ENCODE measurements at regions not wholly inside any gene's neighbourhood (a gene's known extent, or its start where the extent isn't known, plus 50 kb on each side); places are given as distances from the start of the nearest gene placed in this dataset.
"Not testable (repeated sequence)": the region's sequence is repeated elsewhere in the genome, so short reads cannot be mapped to it uniquely, and the experiment has no call there.

DNA sequence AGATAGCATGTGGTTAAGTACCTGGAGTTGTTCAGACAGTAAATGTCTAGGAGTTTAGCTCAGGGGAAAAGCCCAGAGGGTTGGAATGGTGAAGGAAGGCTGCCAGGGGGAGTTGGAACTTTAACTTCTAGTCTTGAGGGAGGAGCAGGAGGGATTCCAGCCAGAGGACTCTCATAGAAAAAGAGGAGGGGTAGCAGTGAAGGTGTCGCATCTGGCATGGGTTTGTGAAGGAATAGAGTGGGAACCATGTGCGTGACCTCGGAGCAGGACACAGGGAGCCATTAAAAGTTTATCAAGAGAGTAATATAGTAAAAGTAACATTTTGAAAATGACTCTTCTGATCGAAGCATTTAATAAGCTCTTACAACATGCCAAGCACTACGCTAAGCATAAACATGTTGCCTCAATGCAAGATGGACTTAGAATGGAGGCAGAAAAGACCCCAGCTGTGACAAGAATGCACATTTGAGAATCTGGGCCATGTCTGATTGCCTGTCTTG lies 632.4 kb upstream of the CAMK1G start:
- DNase-seq (ENCODE audit: low spot score), result no peak

DNA sequence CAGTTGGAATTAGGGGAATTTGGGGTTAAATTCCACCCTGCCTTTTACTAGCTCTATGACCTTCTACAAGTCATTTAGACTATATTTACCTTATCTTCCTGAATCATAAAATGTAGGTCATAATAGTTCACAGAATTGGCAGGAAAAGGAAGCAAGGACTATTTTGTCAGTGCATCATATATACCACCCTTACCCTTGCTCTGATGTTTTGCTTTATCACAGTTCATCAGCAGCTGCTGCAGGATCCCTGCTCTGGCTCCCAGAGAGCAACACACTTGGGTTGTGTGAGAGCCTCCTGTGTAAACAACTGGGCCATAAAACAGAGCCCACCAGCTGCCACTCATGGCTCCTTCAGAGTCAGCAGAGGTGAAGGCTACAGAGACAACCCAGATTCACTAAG lies 631.6 kb upstream of the CAMK1G start:
- DNase-seq (ENCODE audit: low spot score), result no peak

- DNase-seq (ENCODE audit: low spot score), result no peak
Observed at GRCh38 chr1:208962867-208963266, 620.6 kb upstream of the CAMK1G start.

DNA sequence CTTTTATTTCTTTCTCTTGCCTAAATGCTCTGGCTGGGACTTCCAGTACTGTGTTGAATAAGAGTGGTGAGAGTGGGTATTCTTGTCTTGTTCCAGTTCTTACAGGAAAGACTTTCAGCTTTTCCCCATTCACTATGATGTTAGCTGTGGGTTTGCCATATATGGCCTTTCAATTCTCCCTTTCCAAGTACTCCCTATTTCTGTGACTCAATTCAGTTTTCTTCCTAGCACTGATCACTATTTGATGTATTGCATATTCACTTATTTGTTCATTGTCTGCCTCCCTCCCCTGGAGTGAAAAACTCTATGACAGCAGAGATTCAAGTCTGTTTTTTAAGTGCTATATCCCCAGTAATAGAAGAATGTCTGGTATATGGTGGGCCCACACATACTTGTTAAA lies 618.2 kb upstream of the CAMK1G start:
- no peak for DNase-seq (ENCODE audit: low spot score)

DNA sequence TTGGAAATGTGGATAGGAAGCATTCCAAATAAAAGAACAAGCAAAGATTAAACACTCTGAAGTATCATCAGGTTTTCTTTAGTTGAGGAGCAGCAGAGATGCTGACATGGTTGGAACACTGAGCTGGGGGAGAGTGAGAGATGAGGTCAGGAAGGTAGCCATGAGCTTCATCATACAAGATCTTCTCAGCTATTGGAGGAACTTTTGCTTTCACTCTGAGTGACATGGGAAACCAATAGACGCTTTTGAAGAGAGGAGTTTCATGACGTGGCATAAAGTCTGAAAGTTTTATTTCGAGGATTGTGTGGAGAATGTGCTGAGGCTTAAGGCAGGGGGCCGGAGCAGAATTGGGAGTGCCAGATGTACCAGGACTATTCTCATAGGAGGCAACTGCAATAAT lies 616.2 kb upstream of the CAMK1G start:
- DNase-seq (ENCODE audit: low spot score), result no peak

GRCh38 chr1:208974717-208975116 lies 608.8 kb upstream of the CAMK1G start:
- no peak for DNase-seq (ENCODE audit: low spot score)

DNA sequence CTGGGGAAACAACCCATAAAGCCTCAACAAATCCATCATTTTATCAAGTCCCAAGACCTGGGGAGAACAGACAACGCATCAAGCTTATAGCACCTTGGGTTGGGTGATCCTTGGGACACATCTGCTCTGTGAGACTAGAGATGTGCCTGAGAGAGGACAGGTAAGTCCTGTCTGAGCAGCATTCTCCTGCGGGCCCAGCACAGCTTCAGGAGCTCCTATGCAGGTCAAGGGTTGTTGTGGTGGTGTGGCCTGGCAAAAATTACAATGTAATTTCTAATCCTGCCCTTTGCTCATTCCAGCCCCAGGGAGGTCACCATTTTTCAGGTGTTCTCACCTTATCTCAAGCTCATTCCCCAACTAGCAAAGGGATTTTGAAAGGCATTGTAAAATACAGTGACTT lies 608.1 kb upstream of the CAMK1G start:
- DNase-seq (ENCODE audit: low spot score), result no peak

GRCh38 chr1:208977012-208977411 lies 606.5 kb upstream of the CAMK1G start:
- no peak for DNase-seq (ENCODE audit: low spot score)

DNA sequence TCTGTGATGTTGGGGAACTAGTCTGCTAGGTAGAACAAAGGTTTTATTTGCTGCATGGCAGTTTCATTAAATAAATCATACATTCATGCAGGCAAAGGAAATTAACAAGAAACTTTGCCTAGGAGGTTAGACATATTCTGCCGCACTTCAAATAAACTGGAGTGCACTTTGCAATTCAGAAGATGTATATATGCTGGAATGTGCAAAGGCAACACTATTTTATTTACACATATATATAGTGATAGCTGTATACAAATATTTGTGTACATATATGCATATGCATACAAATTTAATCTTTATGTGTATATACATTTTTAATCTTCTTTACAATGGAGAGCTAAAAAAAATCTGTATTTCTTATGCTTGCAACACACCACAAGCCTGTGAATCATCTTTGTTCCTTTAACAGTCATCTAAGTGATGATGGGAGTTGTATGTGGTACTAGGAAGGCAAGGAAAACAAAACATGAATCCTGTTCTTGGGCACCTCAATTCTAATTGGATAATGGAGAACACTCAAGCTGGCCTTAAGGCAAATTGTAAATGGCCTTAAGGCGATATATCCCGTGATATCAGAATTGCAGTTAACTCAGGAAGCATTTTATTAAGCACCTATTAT lies 605.8 kb upstream of the CAMK1G start:
- no peak for DNase-seq (ENCODE audit: low spot score)

DNA sequence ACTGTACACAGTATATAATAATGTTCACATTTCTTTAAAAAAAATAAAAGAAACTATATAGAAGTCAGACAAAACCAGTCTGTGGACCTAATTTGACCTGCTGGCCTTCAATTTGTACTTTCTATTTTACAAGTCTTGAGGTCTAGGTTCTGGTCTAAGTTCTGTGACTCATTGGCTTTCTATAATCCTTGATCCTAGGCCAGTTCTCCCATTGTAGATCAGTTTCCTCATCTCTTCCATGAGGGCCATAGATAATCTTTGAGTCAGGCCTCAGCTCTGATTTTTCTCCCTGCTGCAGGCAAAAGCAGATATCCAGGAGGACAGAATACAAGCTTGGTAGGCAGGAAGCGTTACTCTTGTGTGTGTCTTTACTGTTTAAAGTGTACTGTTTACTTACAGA lies 603.7 kb upstream of the CAMK1G start:
- no peak for DNase-seq (ENCODE audit: low spot score)

GRCh38 chr1:208980605-208981004 lies 602.9 kb upstream of the CAMK1G start:
- DNase-seq (ENCODE audit: low spot score), result no peak

DNA sequence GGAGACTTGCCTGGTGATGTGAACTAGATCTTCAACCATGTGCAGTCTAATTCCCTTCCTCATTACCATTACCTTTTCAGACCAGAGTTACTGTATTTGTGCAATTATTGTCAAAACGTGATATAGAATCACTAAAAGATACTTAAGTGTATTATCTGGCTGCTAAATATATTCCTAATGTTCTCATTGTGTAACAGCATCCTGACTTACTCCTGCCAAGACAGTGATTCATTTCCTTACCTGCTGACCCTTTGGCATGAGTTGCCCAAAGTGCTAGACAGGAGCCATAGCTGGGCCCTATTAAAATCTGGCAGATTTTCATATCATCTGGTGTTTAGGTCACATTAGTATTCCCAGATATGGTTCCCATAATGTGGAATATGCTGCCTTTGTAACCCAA lies 598.3 kb upstream of the CAMK1G start:
- DNase-seq (ENCODE audit: low spot score), result no peak

DNA sequence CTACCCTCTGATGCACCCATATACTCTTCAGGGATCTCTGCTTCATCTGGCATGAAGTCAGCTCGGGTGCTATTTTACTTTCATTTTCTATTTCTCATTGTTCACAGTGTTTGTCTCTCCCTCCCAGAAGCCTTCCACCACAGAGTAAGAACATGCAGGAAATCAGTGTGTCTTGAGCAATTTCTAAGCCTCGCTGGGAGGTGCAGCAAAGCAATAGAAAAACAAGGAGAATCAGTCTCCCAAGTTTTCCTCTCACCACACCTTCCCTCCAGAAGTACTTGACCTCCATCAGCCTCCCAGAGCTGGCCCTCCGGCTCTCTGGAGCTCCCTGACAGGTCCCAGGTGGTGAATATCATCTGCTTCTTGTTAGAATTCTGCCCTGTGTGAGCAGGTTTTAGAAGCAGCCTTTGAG lies 594.7 kb upstream of the CAMK1G start:
- DNase-seq (ENCODE audit: low spot score), result peak; percentile 28

DNA sequence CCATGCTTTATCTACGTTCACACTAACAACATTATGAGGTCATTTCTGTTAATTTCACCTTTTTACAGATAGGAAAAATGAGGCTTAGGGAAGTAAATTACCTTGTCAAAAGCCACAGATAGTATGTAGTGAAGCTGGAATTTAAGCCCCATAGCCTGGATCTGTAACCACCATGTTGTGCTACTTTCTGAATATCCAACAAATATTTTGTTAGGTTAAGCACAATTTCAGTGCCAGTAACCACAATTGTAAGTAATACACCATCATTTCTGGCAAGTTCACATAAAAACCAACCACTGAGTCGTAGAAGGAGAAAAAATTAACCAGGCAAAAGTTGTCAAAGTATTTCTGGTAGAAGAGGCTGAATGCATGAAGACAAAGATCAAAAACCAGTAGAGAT lies 593.1 kb upstream of the CAMK1G start:
- no peak for DNase-seq (ENCODE audit: low spot score)

- not testable (repeated sequence) for DNase-seq (ENCODE audit: low spot score)
Observed at GRCh38 chr1:208997053-208997452, 586.5 kb upstream of the CAMK1G start.

GRCh38 chr1:208997726-208998312 lies 585.7 kb upstream of the CAMK1G start:
- DNase-seq (ENCODE audit: low spot score), result no peak

- DNase-seq (ENCODE audit: low spot score), result no peak
Observed at GRCh38 chr1:209008586-209008985, 574.9 kb upstream of the CAMK1G start.

GRCh38 chr1:209010475-209011230 lies 572.9 kb upstream of the CAMK1G start:
- no peak for DNase-seq (ENCODE audit: low spot score)

DNA sequence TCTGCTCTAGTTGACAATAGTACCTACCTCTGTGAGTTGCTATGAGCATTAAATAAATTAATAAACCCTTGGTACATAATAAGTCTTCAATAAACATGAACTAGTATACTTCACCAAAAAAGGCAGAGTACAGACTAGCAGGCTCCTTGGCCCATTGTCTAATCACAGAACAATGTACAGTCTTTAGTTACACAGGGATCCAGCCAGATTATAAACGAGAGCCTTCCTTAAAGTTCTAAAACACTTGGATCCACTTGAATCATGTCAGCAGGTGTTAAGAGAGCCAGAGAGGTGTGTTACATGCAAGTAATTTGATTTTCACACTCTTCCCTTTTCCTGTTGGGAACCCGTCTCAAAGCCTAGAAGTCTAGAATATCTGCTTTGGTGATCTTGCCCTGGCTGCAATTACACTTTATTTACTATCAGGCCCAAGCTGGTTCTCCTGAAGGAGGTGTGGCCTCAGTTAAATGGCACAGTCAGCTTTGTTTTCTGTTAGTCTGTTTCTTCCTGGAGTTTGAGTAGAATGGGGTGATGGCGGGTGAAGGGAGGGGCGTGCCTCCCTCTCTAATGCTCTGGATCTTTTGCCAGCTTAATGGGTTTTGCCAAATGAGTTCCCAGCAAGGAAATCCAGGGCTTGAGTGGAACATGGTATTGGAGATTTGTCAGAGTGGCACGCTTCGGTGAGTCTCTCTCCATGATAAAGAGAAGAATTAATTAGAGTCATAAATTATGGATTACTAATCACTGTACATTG lies 570.9 kb upstream of the CAMK1G start:
- no peak for DNase-seq (ENCODE audit: low spot score)

DNA sequence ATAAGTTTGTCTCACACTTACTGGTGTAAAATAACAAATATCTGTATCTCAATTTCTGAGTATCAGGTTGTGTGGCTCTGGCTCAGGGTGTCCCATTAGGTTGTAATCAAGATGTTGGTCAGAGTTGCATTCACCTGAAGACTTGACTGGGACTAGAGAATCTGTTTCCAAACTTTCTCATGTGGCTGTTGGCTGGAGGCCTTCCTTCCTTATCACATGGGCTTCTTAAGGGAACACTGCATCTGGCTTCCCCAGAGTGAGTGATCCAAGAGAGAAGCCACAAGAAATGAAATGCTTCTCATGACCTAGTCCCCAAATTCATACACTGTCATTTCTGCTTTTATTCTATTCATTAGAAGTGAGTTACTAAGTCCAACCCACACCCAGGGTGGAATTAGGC lies 568.4 kb upstream of the CAMK1G start:
- no peak for DNase-seq (ENCODE audit: low spot score)

GRCh38 chr1:209021622-209022021 lies 561.9 kb upstream of the CAMK1G start:
- DNase-seq (ENCODE audit: low spot score), result no peak

GRCh38 chr1:209023790-209024189 lies 559.7 kb upstream of the CAMK1G start:
- DNase-seq (ENCODE audit: low spot score), result no peak

GRCh38 chr1:209029737-209030136 lies 553.8 kb upstream of the CAMK1G start:
- DNase-seq (ENCODE audit: low spot score), result no peak

Data from COLO829 (cell line).